MM.1S (cell line): ENCODE measurements at regions not wholly inside any gene's neighbourhood (a gene's known extent, or its start where the extent isn't known, plus 50 kb on each side); places are given as distances from the start of the nearest gene placed in this dataset.

Source experiments
- DNase-seq: peaks from one replicate; pipeline ENCODE4 v3.0.0-alpha.2; 2015
- H2AFZ ChIP-seq: fragments of 300-600 bp; sonication (generic); 2 replicates; pipeline ENCODE4 v1.6.0; 2016; ENCODE audit warnings: antibody characterized with exemption, low read length
- H3F3A ChIP-seq: fragments of 300-600 bp; sonication (generic); 2 replicates; pipeline ENCODE4 v1.6.1; 2016; ENCODE audit warnings: mild to moderate bottlenecking, antibody characterized with exemption, low read length, moderate library complexity, mixed read lengths; ENCODE audit not compliant: insufficient read depth
- H3K27ac ChIP-seq: fragments of 300-600 bp; sonication (generic); 2 replicates; pipeline ENCODE4 v1.5.1; 2016; ENCODE audit warnings: mild to moderate bottlenecking, low read length
- H3K27me3 ChIP-seq: fragments of 300-600 bp; sonication (generic); replicated peaks from 2 replicates; pipeline ENCODE4 v1.6.0; 2016; ENCODE audit warnings: low read length; ENCODE audit not compliant: insufficient read depth
- H3K36me3 ChIP-seq: fragments of 300-600 bp; sonication (generic); replicated peaks from 2 replicates; pipeline ENCODE4 v1.6.1; 2016; ENCODE audit warnings: mild to moderate bottlenecking, low read length, mixed read lengths; ENCODE audit not compliant: insufficient read depth
- H3K4me1 ChIP-seq: fragments of 300-600 bp; sonication (generic); 2 replicates; pipeline ENCODE4 v1.6.1; 2016; ENCODE audit warnings: low read length, mixed read lengths
- H3K4me2 ChIP-seq: fragments of 300-600 bp; sonication (generic); 2 replicates; pipeline ENCODE4 v1.6.0; 2016; ENCODE audit warnings: low read depth, low read length
- H3K4me3 ChIP-seq: fragments of 300-600 bp; sonication (generic); 2 replicates; pipeline ENCODE4 v1.5.1; 2016; ENCODE audit warnings: low read length, mixed read lengths
- H3K79me2 ChIP-seq: fragments of 300-600 bp; sonication (generic); 2 replicates; pipeline ENCODE4 v1.6.1; 2016; ENCODE audit warnings: mixed run types, low read length, mixed read lengths
- H3K9ac ChIP-seq: fragments of 300-600 bp; sonication (generic); 2 replicates; pipeline ENCODE4 v1.6.1; 2016; ENCODE audit warnings: low read length, mixed read lengths
- H3K9me2 ChIP-seq: fragments of 300-600 bp; sonication (generic); replicated peaks from 2 replicates; pipeline ENCODE4 v1.6.1; 2016; ENCODE audit warnings: mild to moderate bottlenecking, low read length, mixed read lengths; ENCODE audit not compliant: insufficient read depth
- H3K9me3 ChIP-seq: fragments of 300-600 bp; sonication (generic); replicated peaks from 2 replicates; pipeline ENCODE4 v1.6.1; 2016; ENCODE audit warnings: mild to moderate bottlenecking, low read length, mixed read lengths; ENCODE audit not compliant: insufficient read depth
- H4K20me1 ChIP-seq: fragments of 300-600 bp; sonication (generic); 2 replicates; pipeline ENCODE4 v1.6.1; 2016; ENCODE audit warnings: mild to moderate bottlenecking, low read length, moderate library complexity, mixed read lengths; ENCODE audit not compliant: insufficient read depth
- EZH2 ChIP-seq: fragments of 300-600 bp; sonication (generic); optimal IDR thresholded peaks from 2 replicates; pipeline ENCODE3; 2017; ENCODE audit warnings: low read depth, mild to moderate bottlenecking, antibody characterized with exemption, low read length, mixed read lengths
- EZH2phosphoT487 ChIP-seq: fragments of 300-600 bp; sonication (generic); IDR thresholded peaks from 2 replicates; pipeline ENCODE4 v1.6.1; 2018; ENCODE audit warnings: antibody characterized with exemption, low read length
- TF ChIP-seq, protein P1 (sequence below): fragments of 300-600 bp; sonication (generic); IDR thresholded peaks from 2 replicates; pipeline ENCODE4 v1.5.1; 2016; ENCODE audit warnings: antibody characterized with exemption, low read length, mixed read lengths

DNA sequence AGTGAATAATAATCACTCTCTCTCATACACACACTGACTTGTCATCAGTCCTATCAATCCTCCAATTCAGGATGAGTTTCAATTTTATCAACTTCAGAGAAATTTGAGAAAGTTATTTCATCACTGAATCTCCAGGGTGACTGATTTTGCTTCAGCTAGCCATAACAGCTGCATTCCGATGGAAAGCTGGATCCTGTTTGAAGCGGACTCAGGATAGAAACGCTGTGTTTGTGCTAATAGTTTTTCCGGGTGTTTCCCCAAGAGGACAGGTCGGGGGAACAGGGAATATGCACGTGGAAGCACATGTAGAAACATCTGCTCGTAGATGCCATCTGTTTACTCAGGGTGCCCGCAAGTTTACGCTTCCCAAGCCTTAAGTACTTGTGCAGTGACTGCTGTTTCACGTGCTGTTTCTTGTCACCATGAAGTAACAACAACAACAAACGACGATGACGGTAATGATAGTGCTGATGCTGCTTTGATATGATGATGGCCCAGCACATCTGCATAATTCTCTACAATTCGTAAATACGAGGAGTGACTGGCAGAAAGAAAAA lies 263.7 kb upstream of the DAPK1 start:
- H3K36me3 ChIP-seq, result no peaks in the 10 kb centered on the region
- H2AFZ ChIP-seq, result no peak overlapping the region
- no peak for TF ChIP-seq EZH2phosphoT487
- TF ChIP-seq, protein P1, sequence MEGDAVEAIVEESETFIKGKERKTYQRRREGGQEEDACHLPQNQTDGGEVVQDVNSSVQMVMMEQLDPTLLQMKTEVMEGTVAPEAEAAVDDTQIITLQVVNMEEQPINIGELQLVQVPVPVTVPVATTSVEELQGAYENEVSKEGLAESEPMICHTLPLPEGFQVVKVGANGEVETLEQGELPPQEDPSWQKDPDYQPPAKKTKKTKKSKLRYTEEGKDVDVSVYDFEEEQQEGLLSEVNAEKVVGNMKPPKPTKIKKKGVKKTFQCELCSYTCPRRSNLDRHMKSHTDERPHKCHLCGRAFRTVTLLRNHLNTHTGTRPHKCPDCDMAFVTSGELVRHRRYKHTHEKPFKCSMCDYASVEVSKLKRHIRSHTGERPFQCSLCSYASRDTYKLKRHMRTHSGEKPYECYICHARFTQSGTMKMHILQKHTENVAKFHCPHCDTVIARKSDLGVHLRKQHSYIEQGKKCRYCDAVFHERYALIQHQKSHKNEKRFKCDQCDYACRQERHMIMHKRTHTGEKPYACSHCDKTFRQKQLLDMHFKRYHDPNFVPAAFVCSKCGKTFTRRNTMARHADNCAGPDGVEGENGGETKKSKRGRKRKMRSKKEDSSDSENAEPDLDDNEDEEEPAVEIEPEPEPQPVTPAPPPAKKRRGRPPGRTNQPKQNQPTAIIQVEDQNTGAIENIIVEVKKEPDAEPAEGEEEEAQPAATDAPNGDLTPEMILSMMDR, result no peak
- no peak for TF ChIP-seq EZH2

DNA sequence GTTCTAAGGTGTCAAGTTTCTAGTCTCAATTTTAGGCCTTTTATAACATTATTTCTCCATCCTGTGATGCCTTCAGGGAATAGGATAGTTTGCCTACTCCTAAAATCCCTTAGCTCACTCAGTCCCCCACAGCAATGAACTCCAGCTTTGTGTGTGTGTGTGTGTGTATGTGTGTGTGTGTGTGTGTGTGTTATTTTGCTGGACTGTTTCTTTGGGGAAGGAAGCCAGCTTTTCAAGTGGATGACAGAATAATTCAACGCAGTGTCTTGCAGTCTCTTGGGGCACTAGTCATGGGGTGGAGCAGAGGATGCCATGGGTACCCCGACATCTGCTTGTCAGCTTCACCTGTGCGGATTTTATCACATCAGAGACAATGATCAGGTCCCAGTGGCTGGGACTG lies 262.8 kb upstream of the DAPK1 start:
- H4K20me1 ChIP-seq, result no peaks in the 10 kb centered on the region
- no peak overlapping the region for H2AFZ ChIP-seq
- no peaks in the 10 kb centered on the region for H3F3A ChIP-seq
- no peaks in the 10 kb centered on the region for H3K4me1 ChIP-seq
- no peak for DNase-seq
- H3K27ac ChIP-seq, result no peak overlapping the region
- no peak overlapping the region for H3K4me3 ChIP-seq
- no peaks in the 10 kb centered on the region for H3K9me2 ChIP-seq
- TF ChIP-seq EZH2, result no peak
- TF ChIP-seq, protein P1, result no peak
- TF ChIP-seq EZH2phosphoT487, result no peak
- no peaks in the 10 kb centered on the region for H3K36me3 ChIP-seq
- no peak overlapping the region for H3K4me2 ChIP-seq
- H3K79me2 ChIP-seq, result no peaks in the 10 kb centered on the region
- no peaks in the 10 kb centered on the region for H3K9me3 ChIP-seq
- H3K9ac ChIP-seq, result no peak overlapping the region
- H3K27me3 ChIP-seq, result no peaks in the 10 kb centered on the region

More for the DNA sequence above, 263.7 kb upstream of the DAPK1 start:
- Histone ChIP-seq H3K9ac (no peak overlapping the region), H3K27ac (no peak overlapping the region), H4K20me1 (no peaks in the 10 kb centered on the region), H3K4me2 (no peak overlapping the region), H3F3A (no peaks in the 10 kb centered on the region), H3K4me1 (no peaks in the 10 kb centered on the region), H3K79me2 (no peaks in the 10 kb centered on the region), H3K9me2 (no peaks in the 10 kb centered on the region), H3K27me3 (no peaks in the 10 kb centered on the region), H3K9me3 (no peaks in the 10 kb centered on the region), H3K4me3 (no peak overlapping the region)
- no peak for DNase-seq

DNA sequence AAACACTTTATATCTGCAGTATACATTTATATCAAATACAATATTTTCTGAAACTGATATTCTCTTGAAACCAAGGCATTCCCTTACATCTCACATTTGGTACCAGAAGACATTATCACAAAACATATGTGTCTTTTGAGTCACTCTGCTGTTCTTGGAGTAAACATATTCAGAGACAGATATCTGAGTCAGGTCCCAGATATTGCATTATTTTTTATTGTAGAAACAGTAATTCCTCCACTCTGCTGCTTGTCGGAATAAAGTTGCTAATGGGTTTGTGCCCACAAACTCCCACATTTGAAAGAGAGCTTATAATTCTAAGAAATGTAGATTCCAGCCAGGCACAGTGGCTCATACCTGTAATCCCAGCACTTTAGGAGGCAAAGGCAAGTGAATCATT lies 261.1 kb upstream of the DAPK1 start:
- Histone ChIP-seq H3K27ac (no peak overlapping the region), H3K9me2 (no peaks in the 10 kb centered on the region), H3K9me3 (no peaks in the 10 kb centered on the region; the same call in 1 of the 2 replicates), H3K4me3 (no peak overlapping the region), H3K9ac (no peak overlapping the region), H3F3A (no peaks in the 10 kb centered on the region), H3K27me3 (no peaks in the 10 kb centered on the region), H2AFZ (no peak overlapping the region), H3K36me3 (no peaks in the 10 kb centered on the region), H3K79me2 (no peaks in the 10 kb centered on the region), H3K4me2 (no peak overlapping the region), H4K20me1 (no peaks in the 10 kb centered on the region), H3K4me1 (no peaks in the 10 kb centered on the region)
- no peak for DNase-seq
- TF ChIP-seq EZH2 (no peak), EZH2phosphoT487 (no peak)
- TF ChIP-seq, protein P1, result no peak
